ENCODE measurements at regions not wholly inside any gene's neighbourhood (a gene's known extent, or its start where the extent isn't known, plus 50 kb on each side); places are given as distances from the start of the nearest gene placed in this dataset.

- no peaks in the 10 kb centered on the region for H3K36me3 ChIP-seq
- intact Hi-C loops (cut with DNase I) = no loop called here
- H3K4me1 ChIP-seq (replicated peaks) = no peaks in the 10 kb centered on the region
- no peaks in the 10 kb centered on the region for H3K27me3 ChIP-seq (replicated peaks; ENCODE audit: insufficient read depth)
- H3K4me3 ChIP-seq = no peak overlapping the region
- H3K9me3 ChIP-seq = no peaks in the 10 kb centered on the region
- H3K27ac ChIP-seq = no peak overlapping the region
- TF ChIP-seq POLR2A (IDR thresholded peaks at IDR 0.05) = no peak
- TF ChIP-seq CTCF (IDR thresholded peaks at IDR 0.05) = no peak
- TF ChIP-seq POLR2AphosphoS5 (IDR thresholded peaks at IDR 0.05) = no peak
- DNase-seq (ENCODE audit: low spot score) = no peak
- 100% methylated on average over 1 of the region's 1 CpG for WGBS
Observed at GRCh38 chr6:153927867-153928266, 111.2 kb upstream of the OPRM1 start.

- Histone ChIP-seq H3K4me1 (replicated peaks) (no peaks in the 10 kb centered on the region), H3K4me3 (no peak overlapping the region), H3K36me3 (no peaks in the 10 kb centered on the region), H3K27me3 (replicated peaks; ENCODE audit: insufficient read depth) (no peaks in the 10 kb centered on the region), H3K9me3 (no peaks in the 10 kb centered on the region), H3K27ac (no peak overlapping the region)
- WGBS = 59% methylated on average over 8 of the region's 8 CpGs
- no peak for TF ChIP-seq POLR2A (IDR thresholded peaks at IDR 0.05)
- no peak for TF ChIP-seq POLR2AphosphoS5 (IDR thresholded peaks at IDR 0.05)
- TF ChIP-seq CTCF (IDR thresholded peaks at IDR 0.05) = no peak
- intact Hi-C loops (cut with DNase I) = no loop called here
- DNase-seq (ENCODE audit: low spot score) = no peak
Observed at GRCh38 chr6:153898360-153899059, 140.5 kb upstream of the OPRM1 start.

- no peak for TF ChIP-seq POLR2A (IDR thresholded peaks at IDR 0.05)
- TF ChIP-seq CTCF (IDR thresholded peaks at IDR 0.05) = no peak
- TF ChIP-seq POLR2AphosphoS5 (IDR thresholded peaks at IDR 0.05) = no peak
- no peak for DNase-seq (ENCODE audit: low spot score)
- intact Hi-C loops (cut with DNase I) = no loop called here
- H3K27ac ChIP-seq = no peak overlapping the region
- no peaks in the 10 kb centered on the region for H3K36me3 ChIP-seq
- H3K4me1 ChIP-seq (replicated peaks) = no peaks in the 10 kb centered on the region
- H3K9me3 ChIP-seq = no peaks in the 10 kb centered on the region
- no peaks in the 10 kb centered on the region for H3K27me3 ChIP-seq (replicated peaks; ENCODE audit: insufficient read depth)
- H3K4me3 ChIP-seq = no peak overlapping the region
Observed at GRCh38 chr6:153882411-153882810, 156.6 kb upstream of the OPRM1 start.

- TF ChIP-seq POLR2A (IDR thresholded peaks at IDR 0.05) (no peak), CTCF (IDR thresholded peaks at IDR 0.05) (no peak), POLR2AphosphoS5 (IDR thresholded peaks at IDR 0.05) (no peak)
- Histone ChIP-seq H3K4me1 (replicated peaks) (no peaks in the 10 kb centered on the region), H3K36me3 (no peaks in the 10 kb centered on the region), H3K4me3 (no peak overlapping the region), H3K27me3 (replicated peaks; ENCODE audit: insufficient read depth) (no peaks in the 10 kb centered on the region), H3K27ac (no peak overlapping the region), H3K9me3 (no peaks in the 10 kb centered on the region)
- DNase-seq (ENCODE audit: low spot score) = no peak
- intact Hi-C loops (cut with DNase I) = no loop called here
- WGBS = 47% methylated on average over 3 of the region's 3 CpGs
Observed at GRCh38 chr6:153873541-153873940, 165.5 kb upstream of the OPRM1 start.

GRCh38 chr6:153872946-153873345, 166.1 kb upstream of the OPRM1 start:
- Histone ChIP-seq H3K36me3 (no peaks in the 10 kb centered on the region), H3K9me3 (no peaks in the 10 kb centered on the region), H3K27me3 (replicated peaks; ENCODE audit: insufficient read depth) (no peaks in the 10 kb centered on the region), H3K4me1 (replicated peaks) (no peaks in the 10 kb centered on the region), H3K4me3 (no peak overlapping the region), H3K27ac (no peak overlapping the region)
- TF ChIP-seq CTCF (IDR thresholded peaks at IDR 0.05) (no peak), POLR2AphosphoS5 (IDR thresholded peaks at IDR 0.05) (no peak), POLR2A (IDR thresholded peaks at IDR 0.05) (no peak)
- intact Hi-C loops (cut with DNase I) = no loop called here
- 95% methylated on average over 2 of the region's 2 CpGs for WGBS
- no peak for DNase-seq (ENCODE audit: low spot score)

Measured in prostate gland (tissue), 2 donors.